Small intestine (tissue), 7 donors: ENCODE measurements at regions not wholly inside any gene's neighbourhood (a gene's known extent, or its start where the extent isn't known, plus 50 kb on each side); places are given as distances from the start of the nearest gene placed in this dataset.
A peak's percentile ranks its signal among the peaks of the same experiment; 100 is the strongest.

ENCODE experiments used
- DNase-seq, 2 donors: peaks; one replicate each; pipeline versions ENCODE4 v3.0.0 to v3.0.0-alpha.2; 2013
- FAIRE-seq: peaks from 2 replicates; lab custom pipeline; 2012; peaks lifted over from hg19 to GRCh38; lab: Jason Lieb, UNC
- H3K27ac ChIP-seq, 3 donors: one replicate each; pipeline ENCODE4 v1.5.1; 2013; ENCODE audit warnings: low read length in 2 of 3, mild to moderate bottlenecking in 2 of 3, control low read depth in 1 of 3, inconsistent platforms in 1 of 3, low read depth in 1 of 3, moderate library complexity in 1 of 3
- H3K27me3 ChIP-seq, 3 donors: one replicate each; pipeline ENCODE4 v1.6.1; 2013; ENCODE audit warnings: low read length in 3 of 3, inconsistent platforms in 1 of 3; ENCODE audit not compliant: control insufficient read depth in 3 of 3, insufficient read depth in 3 of 3
- H3K36me3 ChIP-seq, 3 donors: one replicate each; pipeline ENCODE4 v1.6.1; 2013; ENCODE audit warnings: low read length in 3 of 3, inconsistent platforms in 1 of 3, low read depth in 1 of 3, mild to moderate bottlenecking in 1 of 3, moderate library complexity in 1 of 3; ENCODE audit not compliant: control insufficient read depth in 3 of 3, insufficient read depth in 2 of 3
- H3K4me1 ChIP-seq, 3 donors: one replicate each; pipeline ENCODE4 v1.6.1; 2013; ENCODE audit warnings: low read length in 2 of 3, inconsistent platforms in 1 of 3, low read depth in 1 of 3, mild to moderate bottlenecking in 1 of 3, moderate library complexity in 1 of 3; ENCODE audit not compliant: control insufficient read depth in 3 of 3, insufficient read depth in 2 of 3
- H3K4me3 ChIP-seq, 3 donors: one replicate each; pipeline ENCODE4 v1.5.1; 2013; ENCODE audit warnings: low read length in 3 of 3, control low read depth in 1 of 3, inconsistent platforms in 1 of 3, low read depth in 1 of 3, mild to moderate bottlenecking in 1 of 3, moderate library complexity in 1 of 3
- H3K9me3 ChIP-seq, 2 donors: one replicate each; pipeline ENCODE4 v1.6.1; 2013; ENCODE audit warnings: low read depth in 1 of 2, low read length in 1 of 2; ENCODE audit not compliant: control insufficient read depth in 2 of 2, insufficient read depth in 1 of 2
- WGBS, 3 donors: extraction: QIAGEN DNeasy Blood & Tissue Kit; methylation state at CpG; one replicate each; pipeline ENCODE4 v1.1.7; 2013; 5-methylcytosine and 5-hydroxymethylcytosine counted together
- donor health status: healthy with polysubstance abuse.
- donor health status: control.
- donor health status: control.
- donor health status: Bipolar disorder and iron deficiency.
- donor health status: healthy.

DNA sequence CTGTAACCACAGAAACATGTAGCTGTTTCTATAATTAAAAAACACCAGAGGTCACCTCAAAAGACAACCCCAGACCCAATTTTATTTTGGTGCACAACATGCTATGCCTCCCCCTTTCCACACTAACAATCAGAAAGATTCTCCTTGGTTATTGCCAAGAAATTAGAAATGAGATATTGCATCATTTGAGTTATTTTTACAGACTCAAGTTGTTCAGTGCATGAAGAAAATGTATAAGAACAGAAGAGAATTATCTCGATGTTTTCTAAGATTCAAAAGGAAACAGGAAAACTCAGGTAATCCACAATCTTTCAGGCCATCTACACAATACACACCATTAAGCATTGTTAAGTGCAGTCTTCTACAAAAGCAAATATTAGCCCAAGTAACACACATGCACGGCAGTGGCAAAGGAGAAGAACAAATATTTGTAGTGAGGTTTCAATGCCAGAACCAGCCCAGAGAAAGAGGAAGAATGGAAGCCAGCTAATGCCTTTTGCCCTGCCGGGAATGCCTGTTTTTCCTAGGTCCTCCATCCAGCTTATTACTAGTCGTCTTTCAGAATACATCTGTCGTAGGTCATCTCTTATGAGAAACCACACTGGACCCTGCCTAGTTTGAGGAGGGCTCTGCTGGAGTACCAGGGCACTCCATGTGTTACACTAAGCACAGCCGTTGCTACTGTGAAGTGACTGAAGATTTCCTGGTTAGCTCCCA is 67.6 kb upstream of the C1GALT1 start:
- Histone ChIP-seq H3K27ac (no peak overlapping the region), H3K4me1 (peaks cover 0 to 4% (median 0%) of the 10 kb centered on the region in 3 donors), H3K4me3 (no peak overlapping the region), H3K27me3 (no peaks in the 10 kb centered on the region), H3K9me3 (no peaks in the 10 kb centered on the region), H3K36me3 (no peaks in the 10 kb centered on the region)
- DNase-seq, result peak in 1 of 2 donors; percentile 40
- WGBS, 3 donors, result 60 to 67% (median 65%) methylated on average over 6 of the region's 6 CpGs
- no peak for FAIRE-seq

DNA sequence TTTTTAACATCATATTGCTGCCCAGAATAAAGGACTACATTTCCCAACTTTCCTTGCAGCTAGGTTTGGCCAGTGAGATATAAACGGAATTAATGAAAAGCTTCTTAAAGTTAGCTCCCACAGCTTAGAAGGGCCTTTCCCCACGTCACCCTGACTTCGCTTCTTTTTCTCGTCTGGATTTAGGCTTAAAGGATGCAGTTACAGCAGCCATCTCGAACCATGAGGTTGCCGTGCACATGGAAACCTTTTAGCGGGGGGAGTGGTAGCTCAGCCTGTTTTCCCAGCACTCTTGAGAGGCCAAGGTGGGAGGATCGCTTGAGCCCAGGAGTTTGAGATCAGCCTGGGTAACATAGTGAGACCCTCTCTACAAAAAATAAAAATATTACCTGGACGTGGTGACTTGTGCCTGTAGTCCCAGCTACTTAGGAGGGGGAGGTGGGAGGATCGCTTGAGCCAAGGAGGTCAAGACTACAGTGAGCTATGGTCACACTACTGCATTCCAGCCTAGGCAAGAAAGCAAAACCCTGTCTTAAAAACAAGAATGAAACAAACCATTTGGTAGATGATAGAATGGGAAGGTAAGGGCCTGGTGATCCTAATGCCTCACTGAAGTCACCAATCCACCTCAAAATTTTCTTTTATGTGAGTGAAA is 64.3 kb upstream of the C1GALT1 start:
- FAIRE-seq (no peak), DNase-seq (no peak)
- no peaks in the 10 kb centered on the region for H3K27me3 ChIP-seq
- peaks cover 0 to 6% (median 0%) of the 10 kb centered on the region in 3 donors for H3K4me1 ChIP-seq
- H3K36me3 ChIP-seq, result no peaks in the 10 kb centered on the region
- WGBS, 3 donors, result 84 to 92% (median 89%) methylated on average over 10 of the region's 10 CpGs
- no peaks in the 10 kb centered on the region for H3K9me3 ChIP-seq
- H3K27ac ChIP-seq, result no peak overlapping the region
- no peak overlapping the region for H3K4me3 ChIP-seq

DNA sequence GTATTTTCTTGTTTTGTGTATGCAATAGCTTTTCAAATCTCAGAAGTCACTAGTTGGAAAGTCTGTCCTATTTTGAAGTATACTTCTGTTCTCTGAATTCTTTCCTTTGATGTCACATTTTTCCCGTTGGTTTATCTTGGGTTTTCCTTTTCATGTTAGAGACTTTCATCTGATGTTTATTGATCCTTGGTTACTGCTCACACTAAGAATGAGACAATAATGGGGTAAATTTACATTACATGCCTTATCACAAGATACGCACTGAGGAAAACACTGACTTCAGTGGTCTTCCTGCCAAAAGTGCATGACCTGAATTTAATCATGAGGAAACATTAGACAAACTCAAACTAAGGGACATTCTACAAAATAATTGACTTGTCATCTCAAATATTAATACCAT is 63.5 kb upstream of the C1GALT1 start:
- FAIRE-seq (no peak), DNase-seq (no peak)
- Histone ChIP-seq H3K4me3 (no peak overlapping the region), H3K4me1 (peaks cover 0 to 9% (median 0%) of the 10 kb centered on the region in 3 donors), H3K27me3 (no peaks in the 10 kb centered on the region), H3K9me3 (no peaks in the 10 kb centered on the region), H3K36me3 (no peaks in the 10 kb centered on the region), H3K27ac (no peak overlapping the region)
- WGBS, 3 donors, result 21 to 51% (median 33%) methylated on average over 2 of the region's 2 CpGs

DNA sequence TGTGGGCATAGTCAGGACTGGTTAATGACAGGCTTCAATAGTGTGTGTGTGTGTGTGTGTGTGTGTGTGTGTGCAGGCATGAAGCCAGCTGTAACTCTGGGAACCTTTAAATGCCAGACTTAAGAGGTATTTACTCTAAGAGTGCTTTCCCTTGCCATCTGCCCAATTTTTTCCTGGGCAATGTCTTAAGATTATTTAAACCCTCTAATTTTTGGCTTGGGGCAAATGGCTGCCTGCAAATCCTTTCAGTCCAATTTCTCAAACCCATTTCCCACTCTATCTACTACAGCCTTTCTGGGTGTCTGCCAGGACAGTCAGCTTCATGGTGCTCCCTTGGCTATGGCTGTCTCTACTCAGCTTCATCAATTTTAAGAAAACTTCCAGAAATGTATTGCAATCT is 62.6 kb upstream of the C1GALT1 start:
- Histone ChIP-seq H3K4me1 (peaks cover 0 to 13% (median 0%) of the 10 kb centered on the region in 3 donors), H3K27me3 (no peaks in the 10 kb centered on the region), H3K36me3 (no peaks in the 10 kb centered on the region), H3K4me3 (no peak overlapping the region), H3K27ac (no peak overlapping the region), H3K9me3 (no peaks in the 10 kb centered on the region)
- DNase-seq, result no peak
- FAIRE-seq, result no peak

DNA sequence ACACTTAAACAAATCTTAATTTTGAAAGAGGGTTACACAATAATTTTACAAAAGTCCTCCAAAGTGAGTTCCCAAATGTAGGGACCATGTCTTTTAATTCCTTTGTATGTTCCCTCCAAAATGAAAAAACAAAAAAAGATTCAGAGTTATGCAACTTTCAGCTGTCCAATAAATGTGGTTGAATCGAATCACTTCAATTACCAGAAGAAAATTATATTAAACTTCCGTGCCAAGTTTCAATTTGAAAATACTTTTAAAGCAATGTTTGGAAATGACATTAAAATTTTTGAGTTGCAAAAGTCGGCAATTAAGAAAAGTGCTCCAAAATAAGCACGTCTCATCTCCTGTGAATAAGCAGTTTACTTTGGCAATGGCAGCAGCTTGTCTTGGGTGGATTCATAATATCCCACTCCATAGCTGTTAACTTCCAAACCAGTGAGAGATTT is 60.3 kb upstream of the C1GALT1 start:
- no peak overlapping the region for H3K27ac ChIP-seq
- H3K27me3 ChIP-seq, result no peaks in the 10 kb centered on the region
- FAIRE-seq, result peak; percentile 83
- WGBS, 3 donors, result 12 to 41% (median 35%) methylated on average over 4 of the region's 4 CpGs
- no peak for DNase-seq
- H3K4me3 ChIP-seq, result no peak overlapping the region
- peaks cover 0 to 9% (median 0%) of the 10 kb centered on the region in 3 donors for H3K4me1 ChIP-seq
- no peaks in the 10 kb centered on the region for H3K36me3 ChIP-seq
- H3K9me3 ChIP-seq, result no peaks in the 10 kb centered on the region

DNA sequence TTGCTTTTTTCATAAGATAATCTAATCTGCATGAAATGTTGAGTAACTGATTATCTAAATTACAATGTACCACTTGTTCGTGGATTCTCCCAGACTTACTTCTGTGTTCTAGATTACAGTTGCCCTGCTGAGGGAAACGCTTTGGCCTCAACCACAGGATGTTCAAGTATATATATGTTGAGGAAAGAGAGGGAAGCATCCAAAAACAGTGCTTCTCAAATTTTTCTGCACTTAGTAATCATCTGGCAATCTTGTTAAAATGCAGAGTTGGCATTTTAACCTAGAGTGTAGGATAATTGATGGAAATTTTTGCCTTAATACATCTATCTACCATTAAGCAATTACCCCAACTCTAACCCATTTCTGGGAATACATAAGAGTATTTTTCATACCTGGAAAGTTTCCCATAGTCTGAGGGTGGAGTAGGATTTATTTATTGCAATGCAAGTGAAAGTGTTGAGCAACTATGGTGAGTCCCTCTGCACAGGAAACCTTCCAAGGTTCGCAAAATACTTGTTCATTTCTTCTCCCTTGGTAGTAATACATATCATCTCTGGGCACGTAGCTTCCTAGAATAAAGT is 59.6 kb upstream of the C1GALT1 start:
- FAIRE-seq, result no peak

DNA sequence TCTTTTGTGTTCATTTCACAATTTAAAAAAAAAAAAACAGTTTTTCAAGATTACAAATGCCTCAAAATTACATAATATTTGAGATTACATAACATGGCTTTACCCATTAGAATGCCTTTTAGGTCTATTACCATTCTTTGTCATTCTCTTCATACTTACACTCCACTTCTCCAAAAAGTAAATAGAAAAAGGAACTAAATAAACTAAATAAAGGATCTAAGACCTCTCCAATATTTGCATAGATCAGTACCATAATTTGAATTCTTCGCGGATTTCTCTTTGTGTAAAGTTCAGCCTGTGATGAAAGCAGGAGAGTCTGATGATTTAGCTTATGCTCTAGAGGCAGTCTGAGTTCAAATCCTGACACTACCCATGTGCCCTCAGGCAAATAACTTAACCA is 56.4 kb upstream of the C1GALT1 start:
- DNase-seq (no peak), FAIRE-seq (no peak)
- WGBS, 3 donors, result 86 to 93% (median 90%) methylated on average over 2 of the region's 2 CpGs
- H3K9me3 ChIP-seq, result no peaks in the 10 kb centered on the region
- peaks cover 0 to 9% (median 7%) of the 10 kb centered on the region in 3 donors for H3K4me1 ChIP-seq
- H3K27ac ChIP-seq, result no peak overlapping the region
- no peaks in the 10 kb centered on the region for H3K36me3 ChIP-seq
- no peak overlapping the region for H3K4me3 ChIP-seq
- H3K27me3 ChIP-seq, result no peaks in the 10 kb centered on the region

More for the DNA sequence above, 59.6 kb upstream of the C1GALT1 start:
- H3K4me3 ChIP-seq, result no peak overlapping the region
- 21 to 38% (median 28%) methylated on average over 4 of the region's 4 CpGs for WGBS, 3 donors
- H3K27ac ChIP-seq, result no peak overlapping the region
- H3K4me1 ChIP-seq, result peaks cover 0 to 9% (median 6%) of the 10 kb centered on the region in 3 donors
- no peaks in the 10 kb centered on the region for H3K9me3 ChIP-seq
- H3K27me3 ChIP-seq, result no peaks in the 10 kb centered on the region
- DNase-seq, result peak in 1 of 2 donors; percentile 57
- H3K36me3 ChIP-seq, result no peaks in the 10 kb centered on the region

DNA sequence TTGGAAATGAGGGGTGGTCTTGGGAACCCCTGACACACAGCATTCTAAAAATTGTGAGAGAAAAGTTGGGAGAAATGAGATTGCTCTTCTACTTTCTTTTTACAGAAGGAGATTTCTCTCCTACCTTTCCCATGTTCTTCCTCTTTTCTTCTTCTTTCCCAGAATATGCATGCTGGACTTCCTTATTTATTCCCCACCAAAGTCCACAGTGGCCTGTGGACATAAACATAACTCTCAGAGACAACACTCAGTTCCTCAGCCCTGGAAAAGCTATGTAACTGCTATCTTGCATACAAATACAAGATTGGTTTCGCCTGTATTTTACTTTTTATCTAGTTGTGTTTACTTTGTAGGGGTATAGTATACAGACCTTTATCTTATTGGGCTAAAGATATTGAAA is 54.6 kb upstream of the C1GALT1 start:
- no peaks in the 10 kb centered on the region for H3K27me3 ChIP-seq
- WGBS, 3 donors, result 66 to 88% (median 80%) methylated on average over 1 of the region's 1 CpG
- no peaks in the 10 kb centered on the region for H3K9me3 ChIP-seq
- no peak overlapping the region for H3K27ac ChIP-seq
- no peak for DNase-seq
- H3K36me3 ChIP-seq, result no peaks in the 10 kb centered on the region
- H3K4me1 ChIP-seq, result peaks cover 0 to 11% (median 7%) of the 10 kb centered on the region in 3 donors
- H3K4me3 ChIP-seq, result no peak overlapping the region
- no peak for FAIRE-seq
